ENCODE measurements at regions not wholly inside any gene's neighbourhood (a gene's known extent, or its start where the extent isn't known, plus 50 kb on each side); places are given as distances from the start of the nearest gene placed in this dataset.

DNA sequence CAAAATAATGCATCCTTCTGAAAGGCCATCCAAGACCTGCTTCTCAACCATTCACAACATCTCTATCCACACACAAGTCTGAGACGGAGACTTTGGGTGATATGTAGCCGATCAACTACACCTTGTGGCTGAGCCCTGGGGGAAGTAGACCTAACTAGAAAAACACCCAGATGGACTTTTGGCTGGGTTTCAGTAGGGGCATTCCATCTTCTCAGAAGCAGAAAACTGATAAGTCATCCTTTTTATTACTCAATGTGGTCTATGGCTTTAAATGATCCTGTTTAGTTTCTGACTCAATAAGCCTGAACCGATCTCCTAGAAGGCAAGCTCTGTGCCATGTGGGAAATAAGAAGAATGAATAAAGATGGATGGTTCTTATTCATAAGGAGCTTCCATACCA, 82.5 kb upstream of the AFF2 start:
- Histone ChIP-seq H3K36me3 (no peaks in the 10 kb centered on the region), H3K9me3 (no peaks in the 10 kb centered on the region), H3K4me3 (no peak overlapping the region), H3K4me1 (no peaks in the 10 kb centered on the region), H3K27me3 (no peaks in the 10 kb centered on the region), H3K27ac (no peak overlapping the region)
- intact Hi-C loops (cut with DNase I), result no loop called here
- DNase-seq (no peak), ATAC-seq (no peak)
- TF ChIP-seq, protein P1, sequence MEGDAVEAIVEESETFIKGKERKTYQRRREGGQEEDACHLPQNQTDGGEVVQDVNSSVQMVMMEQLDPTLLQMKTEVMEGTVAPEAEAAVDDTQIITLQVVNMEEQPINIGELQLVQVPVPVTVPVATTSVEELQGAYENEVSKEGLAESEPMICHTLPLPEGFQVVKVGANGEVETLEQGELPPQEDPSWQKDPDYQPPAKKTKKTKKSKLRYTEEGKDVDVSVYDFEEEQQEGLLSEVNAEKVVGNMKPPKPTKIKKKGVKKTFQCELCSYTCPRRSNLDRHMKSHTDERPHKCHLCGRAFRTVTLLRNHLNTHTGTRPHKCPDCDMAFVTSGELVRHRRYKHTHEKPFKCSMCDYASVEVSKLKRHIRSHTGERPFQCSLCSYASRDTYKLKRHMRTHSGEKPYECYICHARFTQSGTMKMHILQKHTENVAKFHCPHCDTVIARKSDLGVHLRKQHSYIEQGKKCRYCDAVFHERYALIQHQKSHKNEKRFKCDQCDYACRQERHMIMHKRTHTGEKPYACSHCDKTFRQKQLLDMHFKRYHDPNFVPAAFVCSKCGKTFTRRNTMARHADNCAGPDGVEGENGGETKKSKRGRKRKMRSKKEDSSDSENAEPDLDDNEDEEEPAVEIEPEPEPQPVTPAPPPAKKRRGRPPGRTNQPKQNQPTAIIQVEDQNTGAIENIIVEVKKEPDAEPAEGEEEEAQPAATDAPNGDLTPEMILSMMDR (IDR thresholded peaks at IDR 0.05), result no peak

DNA sequence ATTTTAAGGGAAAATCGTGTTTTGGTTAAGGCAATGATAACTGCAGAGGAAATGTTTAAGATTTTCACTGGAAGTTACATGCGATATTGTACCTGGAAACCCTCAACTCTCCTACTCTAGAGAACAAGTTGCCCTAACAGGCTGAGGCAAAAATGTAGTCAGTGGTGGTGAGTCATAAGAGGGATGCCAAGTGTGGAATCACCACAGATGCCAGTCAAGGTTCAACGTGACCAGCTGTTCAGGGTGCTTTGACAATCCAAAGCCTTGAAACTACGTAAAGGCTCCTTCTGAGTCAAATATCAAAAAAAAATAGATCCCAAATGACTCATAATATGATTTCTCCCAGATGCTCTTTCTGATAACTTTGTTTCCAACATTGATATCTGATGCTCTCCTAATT, 77.9 kb upstream of the AFF2 start:
- TF ChIP-seq, protein P1 (IDR thresholded peaks at IDR 0.05), result no peak
- no peaks in the 10 kb centered on the region for H3K9me3 ChIP-seq

DNA sequence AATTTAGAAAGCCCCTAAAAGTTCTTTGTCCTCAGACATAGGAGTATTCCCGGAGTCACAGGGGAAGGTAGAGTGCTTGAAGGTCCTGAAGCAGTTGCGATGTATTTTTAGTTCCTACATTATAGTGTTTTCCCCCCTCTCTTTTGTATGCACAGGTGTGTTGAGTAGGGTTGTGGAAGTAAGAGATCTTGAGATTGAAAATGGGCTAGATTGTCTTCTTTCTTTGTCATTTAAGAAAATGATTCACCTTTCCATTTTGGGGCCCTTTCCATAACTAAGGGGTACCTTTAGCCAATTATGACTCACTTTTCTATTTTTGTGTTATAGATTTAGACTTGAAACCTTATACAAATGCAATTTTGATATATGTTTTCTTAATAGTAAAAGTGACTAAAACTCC, 75.8 kb upstream of the AFF2 start:
- no peak for ATAC-seq
- H3K27me3 ChIP-seq, result no peaks in the 10 kb centered on the region
- DNase-seq, result no peak
- TF ChIP-seq, protein P1 (IDR thresholded peaks at IDR 0.05), result no peak
- H3K4me1 ChIP-seq, result no peaks in the 10 kb centered on the region
- no peak overlapping the region for H3K4me3 ChIP-seq
- H3K9me3 ChIP-seq, result no peaks in the 10 kb centered on the region
- no peak overlapping the region for H3K27ac ChIP-seq
- H3K36me3 ChIP-seq, result no peaks in the 10 kb centered on the region
- intact Hi-C loops (cut with DNase I), result no loop called here

More for the DNA sequence above, 77.9 kb upstream of the AFF2 start:
- DNase-seq, result no peak
- H3K27ac ChIP-seq, result no peak overlapping the region
- ATAC-seq, result no peak
- H3K27me3 ChIP-seq, result no peaks in the 10 kb centered on the region
- no peaks in the 10 kb centered on the region for H3K36me3 ChIP-seq
- H3K4me3 ChIP-seq, result no peak overlapping the region
- H3K4me1 ChIP-seq, result no peaks in the 10 kb centered on the region
- intact Hi-C loops (cut with DNase I), result no loop called here

DNA sequence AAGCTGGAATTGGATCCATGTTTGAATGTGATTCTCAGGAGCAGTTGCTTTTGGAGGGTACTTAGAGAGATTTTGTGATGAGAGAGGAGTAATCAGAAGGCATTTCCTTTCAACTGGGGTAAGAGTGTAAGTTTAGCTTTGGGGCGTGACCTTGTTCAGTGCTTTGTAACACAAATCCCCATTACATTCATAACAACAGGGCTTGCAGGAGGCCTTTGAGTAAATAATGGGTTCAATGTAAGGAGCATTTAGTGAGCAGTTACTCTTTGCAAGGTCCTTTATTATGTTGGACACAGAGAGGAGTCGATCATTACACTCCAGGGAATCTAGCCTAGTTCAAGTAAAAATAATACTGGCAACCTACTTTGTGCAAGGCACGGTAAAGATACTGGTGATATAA, 74.0 kb upstream of the AFF2 start:
- H3K9me3 ChIP-seq, result no peaks in the 10 kb centered on the region
- no peaks in the 10 kb centered on the region for H3K36me3 ChIP-seq
- TF ChIP-seq, protein P1 (IDR thresholded peaks at IDR 0.05), result no peak
- no peak for DNase-seq
- H3K27me3 ChIP-seq, result no peaks in the 10 kb centered on the region
- H3K27ac ChIP-seq, result no peak overlapping the region
- H3K4me3 ChIP-seq, result no peak overlapping the region
- no peaks in the 10 kb centered on the region for H3K4me1 ChIP-seq
- ATAC-seq, result no peak
- intact Hi-C loops (cut with DNase I), result no loop called here

DNA sequence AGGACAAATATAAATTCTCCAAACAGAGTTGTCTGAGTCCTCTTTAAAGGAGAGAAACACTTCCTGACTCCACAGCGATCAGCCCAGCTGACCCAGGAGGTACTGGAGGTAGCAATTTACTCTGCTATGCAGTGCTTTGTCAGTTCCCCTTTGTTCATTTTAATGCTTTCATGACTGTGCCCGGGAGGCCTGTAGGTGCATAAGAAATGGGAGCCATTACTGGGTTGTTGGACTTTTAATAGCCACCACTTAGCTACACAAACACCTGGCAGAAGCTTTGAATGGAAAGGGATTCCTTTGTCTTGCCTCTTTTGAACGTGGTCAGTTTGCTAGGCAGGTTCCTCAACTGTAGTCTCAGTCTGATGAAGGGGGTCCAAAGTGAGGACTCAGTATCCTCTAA, 59.0 kb upstream of the AFF2 start:
- no peak overlapping the region for H3K27ac ChIP-seq
- no peak overlapping the region for H3K4me3 ChIP-seq
- ATAC-seq, result no peak
- intact Hi-C loops (cut with DNase I), result no loop called here
- H3K4me1 ChIP-seq, result no peaks in the 10 kb centered on the region
- TF ChIP-seq, protein P1 (IDR thresholded peaks at IDR 0.05), result no peak
- no peaks in the 10 kb centered on the region for H3K9me3 ChIP-seq
- H3K27me3 ChIP-seq, result no peaks in the 10 kb centered on the region
- DNase-seq, result no peak
- no peaks in the 10 kb centered on the region for H3K36me3 ChIP-seq

All from left lung (tissue), 4 donors.